ENCODE measurements at regions not wholly inside any gene's neighbourhood (a gene's known extent, or its start where the extent isn't known, plus 50 kb on each side); places are given as distances from the start of the nearest gene placed in this dataset.

DNA sequence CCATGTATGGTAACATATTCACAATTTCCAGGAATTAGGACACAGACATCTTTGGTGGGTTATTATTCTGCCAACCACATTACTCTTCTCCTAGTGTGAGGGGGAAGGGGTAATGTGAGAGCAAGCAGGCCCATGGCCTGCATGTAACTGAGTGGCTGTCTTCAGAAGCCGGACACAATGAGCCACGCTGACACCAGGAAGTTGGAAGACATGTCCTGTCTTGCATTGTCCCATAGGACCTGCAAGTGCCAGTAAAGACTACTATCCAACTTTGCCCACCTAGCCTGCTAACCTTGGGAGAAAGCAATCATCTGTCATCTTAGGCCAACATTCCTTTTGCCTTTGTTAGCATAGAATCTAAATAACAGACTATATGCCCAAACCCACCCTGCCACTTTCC lies 86.2 kb upstream of the SH3BP4 start (continued):
- TF ChIP-seq, protein P1, sequence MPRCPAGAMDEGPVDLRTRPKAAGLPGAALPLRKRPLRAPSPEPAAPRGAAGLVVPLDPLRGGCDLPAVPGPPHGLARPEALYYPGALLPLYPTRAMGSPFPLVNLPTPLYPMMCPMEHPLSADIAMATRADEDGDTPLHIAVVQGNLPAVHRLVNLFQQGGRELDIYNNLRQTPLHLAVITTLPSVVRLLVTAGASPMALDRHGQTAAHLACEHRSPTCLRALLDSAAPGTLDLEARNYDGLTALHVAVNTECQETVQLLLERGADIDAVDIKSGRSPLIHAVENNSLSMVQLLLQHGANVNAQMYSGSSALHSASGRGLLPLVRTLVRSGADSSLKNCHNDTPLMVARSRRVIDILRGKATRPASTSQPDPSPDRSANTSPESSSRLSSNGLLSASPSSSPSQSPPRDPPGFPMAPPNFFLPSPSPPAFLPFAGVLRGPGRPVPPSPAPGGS (IDR thresholded peaks at IDR 0.05; ENCODE audit: borderline replicate concordance, insufficient read depth, low read depth, low read length, poor library complexity, severe bottlenecking) = no peak
- TF ChIP-seq NR2C1 (IDR thresholded peaks at IDR 0.05) (no peak), SPI1 (IDR thresholded peaks at IDR 0.05; ENCODE audit: borderline replicate concordance, insufficient read depth, low read depth, low read length) (no peak), ZBED1 (IDR thresholded peaks at IDR 0.05; ENCODE audit: borderline replicate concordance) (no peak)
- TF ChIP-seq, protein P2, sequence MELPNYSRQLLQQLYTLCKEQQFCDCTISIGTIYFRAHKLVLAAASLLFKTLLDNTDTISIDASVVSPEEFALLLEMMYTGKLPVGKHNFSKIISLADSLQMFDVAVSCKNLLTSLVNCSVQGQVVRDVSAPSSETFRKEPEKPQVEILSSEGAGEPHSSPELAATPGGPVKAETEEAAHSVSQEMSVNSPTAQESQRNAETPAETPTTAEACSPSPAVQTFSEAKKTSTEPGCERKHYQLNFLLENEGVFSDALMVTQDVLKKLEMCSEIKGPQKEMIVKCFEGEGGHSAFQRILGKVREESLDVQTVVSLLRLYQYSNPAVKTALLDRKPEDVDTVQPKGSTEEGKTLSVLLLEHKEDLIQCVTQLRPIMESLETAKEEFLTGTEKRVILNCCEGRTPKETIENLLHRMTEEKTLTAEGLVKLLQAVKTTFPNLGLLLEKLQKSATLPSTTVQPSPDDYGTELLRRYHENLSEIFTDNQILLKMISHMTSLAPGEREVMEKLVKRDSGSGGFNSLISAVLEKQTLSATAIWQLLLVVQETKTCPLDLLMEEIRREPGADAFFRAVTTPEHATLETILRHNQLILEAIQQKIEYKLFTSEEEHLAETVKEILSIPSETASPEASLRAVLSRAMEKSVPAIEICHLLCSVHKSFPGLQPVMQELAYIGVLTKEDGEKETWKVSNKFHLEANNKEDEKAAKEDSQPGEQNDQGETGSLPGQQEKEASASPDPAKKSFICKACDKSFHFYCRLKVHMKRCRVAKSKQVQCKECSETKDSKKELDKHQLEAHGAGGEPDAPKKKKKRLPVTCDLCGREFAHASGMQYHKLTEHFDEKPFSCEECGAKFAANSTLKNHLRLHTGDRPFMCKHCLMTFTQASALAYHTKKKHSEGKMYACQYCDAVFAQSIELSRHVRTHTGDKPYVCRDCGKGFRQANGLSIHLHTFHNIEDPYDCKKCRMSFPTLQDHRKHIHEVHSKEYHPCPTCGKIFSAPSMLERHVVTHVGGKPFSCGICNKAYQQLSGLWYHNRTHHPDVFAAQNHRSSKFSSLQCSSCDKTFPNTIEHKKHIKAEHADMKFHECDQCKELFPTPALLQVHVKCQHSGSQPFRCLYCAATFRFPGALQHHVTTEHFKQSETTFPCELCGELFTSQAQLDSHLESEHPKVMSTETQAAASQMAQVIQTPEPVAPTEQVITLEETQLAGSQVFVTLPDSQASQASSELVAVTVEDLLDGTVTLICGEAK (IDR thresholded peaks at IDR 0.05; ENCODE audit: borderline replicate concordance) = no peak
- TF ChIP-seq, protein P3, sequence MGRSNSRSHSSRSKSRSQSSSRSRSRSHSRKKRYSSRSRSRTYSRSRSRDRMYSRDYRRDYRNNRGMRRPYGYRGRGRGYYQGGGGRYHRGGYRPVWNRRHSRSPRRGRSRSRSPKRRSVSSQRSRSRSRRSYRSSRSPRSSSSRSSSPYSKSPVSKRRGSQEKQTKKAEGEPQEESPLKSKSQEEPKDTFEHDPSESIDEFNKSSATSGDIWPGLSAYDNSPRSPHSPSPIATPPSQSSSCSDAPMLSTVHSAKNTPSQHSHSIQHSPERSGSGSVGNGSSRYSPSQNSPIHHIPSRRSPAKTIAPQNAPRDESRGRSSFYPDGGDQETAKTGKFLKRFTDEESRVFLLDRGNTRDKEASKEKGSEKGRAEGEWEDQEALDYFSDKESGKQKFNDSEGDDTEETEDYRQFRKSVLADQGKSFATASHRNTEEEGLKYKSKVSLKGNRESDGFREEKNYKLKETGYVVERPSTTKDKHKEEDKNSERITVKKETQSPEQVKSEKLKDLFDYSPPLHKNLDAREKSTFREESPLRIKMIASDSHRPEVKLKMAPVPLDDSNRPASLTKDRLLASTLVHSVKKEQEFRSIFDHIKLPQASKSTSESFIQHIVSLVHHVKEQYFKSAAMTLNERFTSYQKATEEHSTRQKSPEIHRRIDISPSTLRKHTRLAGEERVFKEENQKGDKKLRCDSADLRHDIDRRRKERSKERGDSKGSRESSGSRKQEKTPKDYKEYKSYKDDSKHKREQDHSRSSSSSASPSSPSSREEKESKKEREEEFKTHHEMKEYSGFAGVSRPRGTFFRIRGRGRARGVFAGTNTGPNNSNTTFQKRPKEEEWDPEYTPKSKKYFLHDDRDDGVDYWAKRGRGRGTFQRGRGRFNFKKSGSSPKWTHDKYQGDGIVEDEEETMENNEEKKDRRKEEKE (IDR thresholded peaks at IDR 0.05) = no peak
- TF ChIP-seq, protein P4, sequence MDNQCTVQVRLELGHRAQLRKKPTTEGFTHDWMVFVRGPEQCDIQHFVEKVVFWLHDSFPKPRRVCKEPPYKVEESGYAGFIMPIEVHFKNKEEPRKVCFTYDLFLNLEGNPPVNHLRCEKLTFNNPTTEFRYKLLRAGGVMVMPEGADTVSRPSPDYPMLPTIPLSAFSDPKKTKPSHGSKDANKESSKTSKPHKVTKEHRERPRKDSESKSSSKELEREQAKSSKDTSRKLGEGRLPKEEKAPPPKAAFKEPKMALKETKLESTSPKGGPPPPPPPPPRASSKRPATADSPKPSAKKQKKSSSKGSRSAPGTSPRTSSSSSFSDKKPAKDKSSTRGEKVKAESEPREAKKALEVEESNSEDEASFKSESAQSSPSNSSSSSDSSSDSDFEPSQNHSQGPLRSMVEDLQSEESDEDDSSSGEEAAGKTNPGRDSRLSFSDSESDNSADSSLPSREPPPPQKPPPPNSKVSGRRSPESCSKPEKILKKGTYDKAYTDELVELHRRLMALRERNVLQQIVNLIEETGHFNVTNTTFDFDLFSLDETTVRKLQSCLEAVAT (IDR thresholded peaks at IDR 0.05) = no peak
